H9 (cell line): ENCODE measurements at regions not wholly inside any gene's neighbourhood (a gene's known extent, or its start where the extent isn't known, plus 50 kb on each side); places are given as distances from the start of the nearest gene placed in this dataset.

Experiments used
- DNase-seq: peaks from one replicate; pipeline ENCODE4 v3.0.0-alpha.2; 2017
- H2AFZ ChIP-seq: one replicate; pipeline ENCODE4 v1.6.1; 2013; ENCODE audit warnings: mild to moderate bottlenecking, low read length, control low read depth, moderate library complexity
- H2AK5ac ChIP-seq: 2 replicates; pipeline ENCODE4 v1.6.1; 2013; ENCODE audit warnings: low read length, control low read depth, mixed read lengths; ENCODE audit not compliant: insufficient read length
- H2BK120ac ChIP-seq: one replicate; pipeline ENCODE4 v1.6.1; 2013; ENCODE audit warnings: low read depth, mild to moderate bottlenecking, low read length, control low read depth, inconsistent platforms; ENCODE audit not compliant: poor library complexity, severe bottlenecking
- H2BK12ac ChIP-seq: 2 replicates; pipeline ENCODE4 v1.6.1; 2013; ENCODE audit warnings: low read length, control low read depth, mixed read lengths, low read depth; ENCODE audit not compliant: insufficient read length
- H2BK15ac ChIP-seq: 2 replicates; pipeline ENCODE4 v1.6.1; 2013; ENCODE audit warnings: low read depth, low read length, control low read depth
- H2BK20ac ChIP-seq: one replicate; pipeline ENCODE4 v1.6.1; 2013; ENCODE audit warnings: low read depth, mild to moderate bottlenecking, low read length, control low read depth, inconsistent platforms; ENCODE audit not compliant: poor library complexity, severe bottlenecking
- H2BK5ac ChIP-seq: 2 replicates; pipeline ENCODE4 v1.6.1; 2013; ENCODE audit warnings: low read length, control low read depth, mixed read lengths; ENCODE audit not compliant: insufficient read length
- H3K14ac ChIP-seq: 2 replicates; pipeline ENCODE4 v1.6.1; 2013; ENCODE audit warnings: low read length, control low read depth; ENCODE audit not compliant: insufficient read depth
- H3K18ac ChIP-seq: 2 replicates; pipeline ENCODE4 v1.6.1; 2013; ENCODE audit warnings: low read depth, mild to moderate bottlenecking, mixed read lengths, low read length, control low read depth; ENCODE audit not compliant: insufficient read length
- H3K23ac ChIP-seq: 2 replicates; pipeline ENCODE4 v1.6.1; 2013; ENCODE audit warnings: low read length, control low read depth, mixed read lengths, low read depth; ENCODE audit not compliant: insufficient read length
- H3K23me2 ChIP-seq: 2 replicates; pipeline ENCODE4 v1.6.1; 2013; ENCODE audit warnings: low read depth, mild to moderate bottlenecking, mixed read lengths, low read length, control low read depth; ENCODE audit not compliant: insufficient read length, poor library complexity, severe bottlenecking
- H3K27ac ChIP-seq: 2 replicates; pipeline ENCODE4 v1.5.1; 2013; ENCODE audit warnings: low read length, control low read depth, mixed read lengths, low read depth; ENCODE audit not compliant: insufficient read length
- H3K27me3 ChIP-seq: 2 replicates; pipeline ENCODE4 v1.6.1; 2013; ENCODE audit warnings: low read length, control low read depth, inconsistent platforms; ENCODE audit not compliant: insufficient read depth
- H3K4ac ChIP-seq: 2 replicates; pipeline ENCODE4 v1.6.1; 2013; ENCODE audit warnings: low read depth, mild to moderate bottlenecking, control low read depth, inconsistent platforms, low read length, moderate library complexity
- H3K4me1 ChIP-seq: 2 replicates; pipeline ENCODE4 v1.6.1; 2013; ENCODE audit warnings: low read length, control low read depth, inconsistent platforms; ENCODE audit not compliant: insufficient read depth
- H3K4me2 ChIP-seq: 2 replicates; pipeline ENCODE4 v1.6.1; 2013; ENCODE audit warnings: low read length, control low read depth, mixed read lengths; ENCODE audit not compliant: insufficient read length, insufficient read depth
- H3K56ac ChIP-seq: 2 replicates; pipeline ENCODE4 v1.6.1; 2013; ENCODE audit warnings: low read depth, mild to moderate bottlenecking, mixed read lengths, low read length, control low read depth; ENCODE audit not compliant: insufficient read length
- H3K79me1 ChIP-seq: 2 replicates; pipeline ENCODE4 v1.6.1; 2013; ENCODE audit warnings: low read depth, mild to moderate bottlenecking, moderate library complexity, low read length, control low read depth, inconsistent platforms; ENCODE audit not compliant: insufficient read depth, poor library complexity, severe bottlenecking
- H3K79me2 ChIP-seq: 2 replicates; pipeline ENCODE4 v1.6.1; 2013; ENCODE audit warnings: low read length, control low read depth, inconsistent platforms; ENCODE audit not compliant: insufficient read depth
- H3K9ac ChIP-seq: 2 replicates; pipeline ENCODE4 v1.6.1; 2013; ENCODE audit warnings: low read length, control low read depth, mixed read lengths; ENCODE audit not compliant: insufficient read length; ENCODE audit errors: extremely low read depth
- H3K9me3 ChIP-seq: one replicate; pipeline ENCODE4 v1.6.1; 2013; ENCODE audit warnings: low read depth, low read length, inconsistent platforms; ENCODE audit not compliant: control insufficient read depth
- H3T11ph ChIP-seq: one replicate; pipeline ENCODE4 v1.6.1; 2013; ENCODE audit warnings: mild to moderate bottlenecking, low read length, control low read depth, inconsistent platforms
- H4K20me1 ChIP-seq: one replicate; pipeline ENCODE4 v1.6.1; 2013; ENCODE audit not compliant: control insufficient read depth, insufficient read length, insufficient read depth
- H4K5ac ChIP-seq: 2 replicates; pipeline ENCODE4 v1.6.1; 2013; ENCODE audit warnings: low read depth, mild to moderate bottlenecking, mixed read lengths, low read length, control low read depth; ENCODE audit not compliant: insufficient read length
- H4K8ac ChIP-seq: replicated peaks from 2 replicates; pipeline ENCODE4 v1.6.1; 2013; ENCODE audit warnings: low read length, control low read depth, mixed read lengths, low read depth; ENCODE audit not compliant: insufficient read length
- H4K91ac ChIP-seq: 2 replicates; pipeline ENCODE4 v1.6.1; 2013; ENCODE audit warnings: low read depth, mild to moderate bottlenecking, moderate library complexity, mixed read lengths, low read length, control low read depth; ENCODE audit not compliant: insufficient read length
- H3K27ac Mint-ChIP-seq, 3 experiments: 2 replicates in 2 of 3; 3 replicates in 1 of 3; pipeline ENCODE4 v1.8.0; 2020 to 2021; ENCODE audit warnings: mixed read lengths in 3 of 3, mild to moderate bottlenecking in 1 of 3, moderate library complexity in 1 of 3
- H3K27me3 Mint-ChIP-seq: 2 replicates; pipeline ENCODE4 v1.8.0; 2021; ENCODE audit warnings: low read depth, mild to moderate bottlenecking, moderate library complexity, mixed read lengths
- H3K36me3 Mint-ChIP-seq, 3 experiments: 2 replicates in 2 of 3; 3 replicates in 1 of 3; pipeline ENCODE4 v1.8.0; 2020 to 2021; ENCODE audit warnings: low read depth in 3 of 3, mixed read lengths in 3 of 3; ENCODE audit not compliant: insufficient read depth in 1 of 3
- H3K4me1 Mint-ChIP-seq, 2 experiments: 2 replicates each; pipeline ENCODE4 v1.8.0; 2020; ENCODE audit warnings: mixed read lengths in 2 of 2
- H3K4me3 Mint-ChIP-seq, 2 experiments: 2 replicates in 1 of 2; 3 replicates in 1 of 2; pipeline ENCODE4 v1.8.0; 2020 to 2021; ENCODE audit warnings: mild to moderate bottlenecking in 2 of 2, mixed read lengths in 2 of 2, moderate library complexity in 1 of 2
- H3K9me3 Mint-ChIP-seq, 2 experiments: 2 replicates in 1 of 2; 3 replicates in 1 of 2; pipeline ENCODE4 v1.8.0; 2020; ENCODE audit warnings: mild to moderate bottlenecking in 2 of 2, mixed read lengths in 2 of 2, moderate library complexity in 1 of 2
- WGBS: extraction: QIAGEN DNeasy Blood & Tissue Kit; methylation state at CpG from one replicate; pipeline ENCODE4 v1.1.7; 2013; ENCODE audit warnings: missing lambda C conversion rate, low lambda C conversion rate, mixed read lengths; ENCODE audit not compliant: insufficient read length; ENCODE audit errors: extremely low coverage; 5-methylcytosine and 5-hydroxymethylcytosine counted together
- TF ChIP-seq, protein P1 (sequence below): fragments of 200-600 bp; sonication (generic); conservative IDR thresholded peaks from 3 replicates; pipeline ENCODE4 v1.8.0; 2021; ENCODE audit warnings: antibody characterized with exemption, mild to moderate bottlenecking

DNA sequence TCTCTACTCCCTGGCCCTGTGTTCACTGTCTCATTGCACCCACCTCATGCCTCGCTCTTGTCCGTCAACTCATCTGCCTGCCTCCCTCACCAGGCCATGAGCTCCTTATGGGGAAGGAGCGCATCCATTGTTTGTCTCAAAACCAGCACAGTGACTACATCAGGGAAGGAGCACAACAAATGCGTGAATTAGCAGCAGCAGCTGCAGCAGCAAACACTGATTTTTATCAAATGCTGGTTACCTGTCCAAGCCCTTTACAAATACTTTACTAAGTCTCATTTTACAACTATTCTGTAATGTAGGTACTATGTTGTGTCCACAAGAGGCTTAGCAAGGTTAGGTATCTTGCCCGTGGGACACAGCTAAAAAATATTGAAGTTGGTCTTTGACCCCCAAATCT is 85.9 kb upstream of the PLET1 start:
- H3K4ac ChIP-seq, result no peak overlapping the region
- no peak overlapping the region for H4K91ac ChIP-seq
- H3K9me3 ChIP-seq, result no peaks in the 10 kb centered on the region
- no peak overlapping the region for H2BK20ac ChIP-seq
- H4K5ac ChIP-seq, result no peak overlapping the region
- H3K18ac ChIP-seq, result no peak overlapping the region
- DNase-seq, result no peak
- no peaks in the 10 kb centered on the region for H3K79me1 ChIP-seq
- H2BK12ac ChIP-seq, result no peak overlapping the region
- no peaks in the 10 kb centered on the region for H3K4me1 ChIP-seq
- no peak overlapping the region for H2BK120ac ChIP-seq
- no peaks in the 10 kb centered on the region for H3K23me2 ChIP-seq
- H3K14ac ChIP-seq, result no peak overlapping the region
- no peak overlapping the region for H2BK5ac ChIP-seq
- WGBS, result no CpG with 5 or more reads among the region's 5 CpGs
- no peak overlapping the region for H3K4me2 ChIP-seq
- H2BK15ac ChIP-seq, result no peak overlapping the region
- H3K27ac Mint-ChIP-seq, result no peak overlapping the region
- no peak overlapping the region for H3K23ac ChIP-seq
- H3K36me3 Mint-ChIP-seq, result no peaks in the 10 kb centered on the region
- no peak overlapping the region for H3K9ac ChIP-seq
- no peaks in the 10 kb centered on the region for H3K79me2 ChIP-seq
- no peak overlapping the region for H3K4me3 Mint-ChIP-seq
- no peak overlapping the region for H3K56ac ChIP-seq
- H4K20me1 ChIP-seq, result no peaks in the 10 kb centered on the region
- H3T11ph ChIP-seq, result no peak overlapping the region
- H2AFZ ChIP-seq, result no peak overlapping the region
- no peak overlapping the region for H3K27ac ChIP-seq
- TF ChIP-seq, protein P1, sequence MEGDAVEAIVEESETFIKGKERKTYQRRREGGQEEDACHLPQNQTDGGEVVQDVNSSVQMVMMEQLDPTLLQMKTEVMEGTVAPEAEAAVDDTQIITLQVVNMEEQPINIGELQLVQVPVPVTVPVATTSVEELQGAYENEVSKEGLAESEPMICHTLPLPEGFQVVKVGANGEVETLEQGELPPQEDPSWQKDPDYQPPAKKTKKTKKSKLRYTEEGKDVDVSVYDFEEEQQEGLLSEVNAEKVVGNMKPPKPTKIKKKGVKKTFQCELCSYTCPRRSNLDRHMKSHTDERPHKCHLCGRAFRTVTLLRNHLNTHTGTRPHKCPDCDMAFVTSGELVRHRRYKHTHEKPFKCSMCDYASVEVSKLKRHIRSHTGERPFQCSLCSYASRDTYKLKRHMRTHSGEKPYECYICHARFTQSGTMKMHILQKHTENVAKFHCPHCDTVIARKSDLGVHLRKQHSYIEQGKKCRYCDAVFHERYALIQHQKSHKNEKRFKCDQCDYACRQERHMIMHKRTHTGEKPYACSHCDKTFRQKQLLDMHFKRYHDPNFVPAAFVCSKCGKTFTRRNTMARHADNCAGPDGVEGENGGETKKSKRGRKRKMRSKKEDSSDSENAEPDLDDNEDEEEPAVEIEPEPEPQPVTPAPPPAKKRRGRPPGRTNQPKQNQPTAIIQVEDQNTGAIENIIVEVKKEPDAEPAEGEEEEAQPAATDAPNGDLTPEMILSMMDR, result no peak
- H3K27me3 ChIP-seq, result no peaks in the 10 kb centered on the region
- H3K4me1 Mint-ChIP-seq, result peaks cover 7 to 10% of the 10 kb centered on the region in 2 experiments; a peak in 3 of 4 replicates
- H2AK5ac ChIP-seq, result no peak overlapping the region
- no peaks in the 10 kb centered on the region for H3K9me3 Mint-ChIP-seq
- H4K8ac ChIP-seq, result no peak overlapping the region
- 0 out of 2 replicates have a peak, but pooled peaks cover 4% of the 10 kb centered on the region for H3K27me3 Mint-ChIP-seq
